Peyer's patch (tissue), 4 donors: ENCODE measurements at regions not wholly inside any gene's neighbourhood (a gene's known extent, or its start where the extent isn't known, plus 50 kb on each side); places are given as distances from the start of the nearest gene placed in this dataset.

Experiments
- DNase-seq, 3 donors: peaks; one replicate each; pipeline ENCODE4 v3.0.0-alpha.2; 2017 to 2019
- H3K27ac ChIP-seq, 4 donors: fragments of 200-600 bp; sonication (generic); one replicate each; pipeline ENCODE4 v1.5.1; 2016 to 2019
- H3K27me3 ChIP-seq, 2 donors: fragments of 200-600 bp; sonication (generic); one replicate each; pipeline ENCODE4 v1.5.1; 2019
- H3K36me3 ChIP-seq, 3 donors: fragments of 200-600 bp; sonication (generic); one replicate each; pipeline ENCODE4 v1.5.1; 2016 to 2019
- H3K4me1 ChIP-seq, 4 donors: fragments of 200-600 bp; sonication (generic); one replicate each; pipeline ENCODE4 v1.5.1; 2016 to 2019
- H3K4me3 ChIP-seq, 4 donors: fragments of 200-600 bp; sonication (generic); 1 replicate in 3 of 4; 2 replicates in 1 of 4; pipeline ENCODE4 v1.5.1; 2016 to 2019; ENCODE audit warnings: mild to moderate bottlenecking in 1 of 4
- H3K9me3 ChIP-seq, 4 donors: fragments of 200-600 bp; sonication (generic); one replicate each; pipeline ENCODE4 v1.5.1; 2016 to 2019; ENCODE audit warnings: mild to moderate bottlenecking in 1 of 4
- CTCF ChIP-seq, 6 experiments: fragments of 450-650 bp in 4 of 6; fragments of 200-600 bp in 2 of 6; sonication (generic) in 1 of 6; IDR thresholded peaks; one replicate each; pipeline ENCODE4 v1.5.1; 2017 to 2019; ENCODE audit warnings: antibody characterized with exemption in 6 of 6, mild to moderate bottlenecking in 3 of 6, moderate library complexity in 1 of 6
- POLR2A ChIP-seq, 2 donors: fragments of 450-650 bp; IDR thresholded peaks; one replicate each; pipeline ENCODE4 v1.5.1; 2017; ENCODE audit warnings: antibody characterized with exemption in 2 of 2, mild to moderate bottlenecking in 2 of 2, moderate library complexity in 2 of 2

GRCh38 chr2:198652461-198652860 lies 805.3 kb downstream of the SATB2 start:
- H3K4me1 ChIP-seq = no peaks in the 10 kb centered on the region
- no peak for DNase-seq
- H3K4me3 ChIP-seq = no peak overlapping the region
- H3K36me3 ChIP-seq = no peaks in the 10 kb centered on the region
- no peak for TF ChIP-seq CTCF (IDR thresholded peaks at IDR 0.05)
- TF ChIP-seq POLR2A (IDR thresholded peaks at IDR 0.05) = no peak
- no peaks in the 10 kb centered on the region for H3K9me3 ChIP-seq
- H3K27me3 ChIP-seq = no peaks in the 10 kb centered on the region
- H3K27ac ChIP-seq = no peak overlapping the region

DNA sequence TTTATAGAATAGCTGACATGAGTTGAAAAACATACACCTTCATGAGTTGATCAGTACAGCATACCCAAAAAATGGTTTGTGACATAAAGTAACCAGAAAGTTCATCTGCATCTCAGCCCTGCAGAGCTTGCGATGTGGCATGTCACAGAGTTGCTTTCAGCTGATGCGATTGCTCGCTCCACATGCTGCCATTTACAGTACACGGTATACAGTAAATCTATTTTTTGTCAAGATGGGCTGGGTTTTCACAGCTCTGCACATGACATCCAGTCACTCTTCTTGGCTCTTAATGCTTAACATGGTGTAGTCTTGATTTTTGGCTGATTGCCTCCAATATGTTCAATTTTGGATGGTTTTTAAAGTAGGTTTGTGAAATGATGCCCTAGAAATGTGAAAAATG lies 811.9 kb downstream of the SATB2 start:
- H3K27ac ChIP-seq = no peak overlapping the region
- H3K27me3 ChIP-seq = no peaks in the 10 kb centered on the region
- no peak for TF ChIP-seq CTCF (IDR thresholded peaks at IDR 0.05)
- TF ChIP-seq POLR2A (IDR thresholded peaks at IDR 0.05) = no peak
- no peaks in the 10 kb centered on the region for H3K4me1 ChIP-seq
- no peaks in the 10 kb centered on the region for H3K36me3 ChIP-seq
- H3K9me3 ChIP-seq = no peaks in the 10 kb centered on the region
- no peak overlapping the region for H3K4me3 ChIP-seq
- no peak for DNase-seq

DNA sequence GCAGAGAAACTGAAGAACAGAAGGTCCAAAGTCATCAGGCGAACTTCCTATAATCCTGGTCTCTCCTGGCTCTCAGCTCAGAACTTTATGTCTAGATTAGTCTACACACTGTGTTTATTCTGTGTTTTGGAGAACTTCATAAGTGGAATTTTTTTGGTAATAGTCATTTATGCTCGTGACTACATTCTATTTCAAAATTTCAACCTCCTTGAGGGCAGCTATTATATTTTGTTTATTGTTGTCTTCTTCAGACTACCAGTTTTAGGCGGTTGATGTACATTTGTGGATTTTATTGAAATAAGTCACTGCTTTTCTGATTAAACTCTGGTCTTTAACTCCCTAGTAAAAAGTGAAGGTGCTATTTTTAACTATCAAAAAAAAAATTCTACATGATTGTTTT lies 816.6 kb downstream of the SATB2 start:
- no peaks in the 10 kb centered on the region for H3K9me3 ChIP-seq
- DNase-seq = no peak
- H3K27ac ChIP-seq = no peak overlapping the region
- H3K4me3 ChIP-seq = no peak overlapping the region
- no peaks in the 10 kb centered on the region for H3K36me3 ChIP-seq
- no peak for TF ChIP-seq POLR2A (IDR thresholded peaks at IDR 0.05)
- TF ChIP-seq CTCF (IDR thresholded peaks at IDR 0.05) = no peak
- no peaks in the 10 kb centered on the region for H3K4me1 ChIP-seq
- H3K27me3 ChIP-seq = no peaks in the 10 kb centered on the region

GRCh38 chr2:198640463-198640862 lies 817.3 kb downstream of the SATB2 start:
- TF ChIP-seq CTCF (IDR thresholded peaks at IDR 0.05) (no peak), POLR2A (IDR thresholded peaks at IDR 0.05) (no peak)
- Histone ChIP-seq H3K27me3 (no peaks in the 10 kb centered on the region), H3K4me1 (no peaks in the 10 kb centered on the region), H3K36me3 (no peaks in the 10 kb centered on the region), H3K27ac (no peak overlapping the region), H3K9me3 (no peaks in the 10 kb centered on the region), H3K4me3 (no peak overlapping the region)
- no peak for DNase-seq

- no peaks in the 10 kb centered on the region for H3K27me3 ChIP-seq
- H3K36me3 ChIP-seq = no peaks in the 10 kb centered on the region
- H3K9me3 ChIP-seq = no peaks in the 10 kb centered on the region
- TF ChIP-seq CTCF (IDR thresholded peaks at IDR 0.05) (no peak), POLR2A (IDR thresholded peaks at IDR 0.05) (no peak)
- H3K4me3 ChIP-seq = no peak overlapping the region
- DNase-seq = no peak
- H3K27ac ChIP-seq = no peak overlapping the region
- H3K4me1 ChIP-seq = no peaks in the 10 kb centered on the region
These were observed 818.2 kb downstream of the SATB2 start for GRCh38 chr2:198639580-198639979.

DNA sequence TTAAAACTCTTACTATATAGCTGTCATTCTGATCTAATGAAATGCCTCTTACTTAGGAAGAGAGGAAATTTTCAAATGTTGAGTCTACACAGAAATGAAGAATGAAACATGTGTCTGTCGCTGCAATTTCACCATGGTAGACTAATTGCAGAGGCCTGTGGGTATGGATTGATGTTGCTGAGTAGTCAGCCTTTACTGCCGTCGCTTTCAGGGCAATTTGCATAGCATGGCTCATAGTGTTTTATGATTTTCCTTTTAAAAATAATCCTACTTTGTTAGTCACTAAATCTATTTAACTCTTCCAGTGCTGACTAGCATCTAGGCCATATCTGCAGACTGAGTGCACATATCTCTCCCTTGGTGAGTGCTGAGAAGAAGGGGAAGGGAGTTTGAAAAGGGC lies 819.2 kb downstream of the SATB2 start:
- Histone ChIP-seq H3K9me3 (no peaks in the 10 kb centered on the region), H3K27ac (no peak overlapping the region), H3K36me3 (no peaks in the 10 kb centered on the region), H3K27me3 (no peaks in the 10 kb centered on the region), H3K4me1 (no peaks in the 10 kb centered on the region), H3K4me3 (no peak overlapping the region)
- TF ChIP-seq CTCF (IDR thresholded peaks at IDR 0.05) (no peak), POLR2A (IDR thresholded peaks at IDR 0.05) (no peak)
- DNase-seq = no peak
